ENCODE measurements at regions not wholly inside any gene's neighbourhood (a gene's known extent, or its start where the extent isn't known, plus 50 kb on each side); places are given as distances from the start of the nearest gene placed in this dataset.

DNA sequence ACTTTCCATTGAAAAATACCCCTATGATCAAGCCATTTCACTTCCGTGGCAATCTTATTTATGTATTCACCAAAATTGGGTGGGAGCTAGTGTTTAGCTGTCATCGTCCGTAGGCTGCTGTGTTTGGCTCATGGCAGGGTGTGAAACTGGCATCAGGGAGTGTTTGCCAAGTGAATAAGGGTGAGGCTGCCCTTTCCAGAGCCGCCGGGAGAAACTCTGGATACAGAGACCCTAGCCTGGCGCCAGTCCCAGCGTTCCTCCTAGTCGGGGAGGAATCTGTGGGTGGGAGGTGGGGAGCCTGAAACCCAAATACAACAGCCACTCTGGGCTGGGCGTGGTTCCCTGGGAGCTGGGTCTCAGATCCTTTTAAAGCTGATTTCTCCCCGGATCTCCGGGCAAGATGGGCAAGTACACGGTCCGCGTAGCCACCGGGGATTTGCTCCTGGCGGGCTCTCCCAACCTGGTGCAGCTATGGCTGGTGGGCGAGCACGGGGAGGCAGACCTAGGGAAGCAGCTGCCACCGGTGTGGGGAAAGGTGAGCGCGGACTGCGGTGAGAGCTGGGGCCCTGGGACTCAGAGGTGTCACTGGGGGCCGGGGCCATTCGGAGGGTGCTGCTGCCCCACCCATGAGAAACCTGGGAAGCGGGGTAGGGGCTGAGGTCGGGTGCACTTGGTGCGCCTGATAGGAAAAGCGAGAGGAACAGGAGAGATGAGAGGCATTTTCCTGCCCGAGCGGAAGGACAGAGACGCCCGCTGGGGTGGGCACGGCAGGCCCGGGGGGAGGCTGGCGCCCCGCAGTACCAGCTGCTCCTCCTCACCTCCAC is 62.1 kb upstream of the TEKT1 start:
- DNase-seq: no peak
- in situ Hi-C loops (cut with HindIII; ENCODE audit: low pct_ligation_motif_present, low pct_unique_long_range_greater_than_20kb, low sequenced_read_pairs): no loop called here

DNA sequence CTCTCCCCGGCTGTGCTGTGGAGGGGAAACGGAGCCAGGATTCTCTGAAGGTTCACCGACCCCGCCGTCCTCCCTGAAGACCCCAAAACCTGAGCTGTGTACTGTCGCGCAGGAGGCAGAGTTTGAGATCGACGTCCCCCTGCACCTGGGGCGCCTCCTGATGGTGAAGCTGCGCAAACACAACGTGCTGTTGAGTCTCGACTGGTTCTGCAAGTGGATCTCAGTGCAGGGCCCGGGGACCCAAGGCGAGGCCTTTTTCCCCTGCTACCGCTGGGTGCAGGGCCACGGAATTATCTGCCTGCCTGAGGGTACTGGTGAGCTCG is 62.6 kb upstream of the TEKT1 start:
- in situ Hi-C loops (cut with HindIII; ENCODE audit: low pct_ligation_motif_present, low pct_unique_long_range_greater_than_20kb, low sequenced_read_pairs): no loop called here
- no peak for DNase-seq

- in situ Hi-C loops (cut with HindIII; ENCODE audit: low pct_ligation_motif_present, low pct_unique_long_range_greater_than_20kb, low sequenced_read_pairs): no loop called here
- no peak for DNase-seq
Measured at GRCh38 chr17:6901086-6901485, 69.6 kb upstream of the TEKT1 start.

GRCh38 chr17:6903326-6903900 is 71.9 kb upstream of the TEKT1 start:
- in situ Hi-C loops (cut with HindIII; ENCODE audit: low pct_ligation_motif_present, low pct_unique_long_range_greater_than_20kb, low sequenced_read_pairs): no loop called here
- no peak for DNase-seq

DNA sequence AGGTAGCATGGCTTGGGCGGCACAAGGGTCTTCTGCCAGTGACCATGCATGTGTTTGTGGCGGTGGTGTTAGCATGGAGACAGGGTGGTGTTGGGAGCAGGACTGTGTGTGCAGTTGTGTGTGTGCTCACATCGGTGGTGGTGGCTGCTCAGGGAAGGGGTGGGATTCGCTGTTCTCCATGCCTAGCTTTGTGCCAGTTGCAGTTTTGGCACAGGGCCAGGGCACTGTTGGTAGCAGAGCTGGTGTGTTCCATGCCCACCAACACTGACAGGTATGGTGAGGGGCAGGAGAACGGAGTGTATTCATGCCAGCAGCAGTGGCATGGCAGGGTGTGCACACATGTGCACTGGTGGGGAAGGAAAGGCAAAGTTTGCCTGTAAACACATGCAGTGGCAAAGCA is 77.3 kb upstream of the TEKT1 start:
- DNase-seq: no peak
- in situ Hi-C loops (cut with HindIII; ENCODE audit: low pct_ligation_motif_present, low pct_unique_long_range_greater_than_20kb, low sequenced_read_pairs): no loop called here

DNA sequence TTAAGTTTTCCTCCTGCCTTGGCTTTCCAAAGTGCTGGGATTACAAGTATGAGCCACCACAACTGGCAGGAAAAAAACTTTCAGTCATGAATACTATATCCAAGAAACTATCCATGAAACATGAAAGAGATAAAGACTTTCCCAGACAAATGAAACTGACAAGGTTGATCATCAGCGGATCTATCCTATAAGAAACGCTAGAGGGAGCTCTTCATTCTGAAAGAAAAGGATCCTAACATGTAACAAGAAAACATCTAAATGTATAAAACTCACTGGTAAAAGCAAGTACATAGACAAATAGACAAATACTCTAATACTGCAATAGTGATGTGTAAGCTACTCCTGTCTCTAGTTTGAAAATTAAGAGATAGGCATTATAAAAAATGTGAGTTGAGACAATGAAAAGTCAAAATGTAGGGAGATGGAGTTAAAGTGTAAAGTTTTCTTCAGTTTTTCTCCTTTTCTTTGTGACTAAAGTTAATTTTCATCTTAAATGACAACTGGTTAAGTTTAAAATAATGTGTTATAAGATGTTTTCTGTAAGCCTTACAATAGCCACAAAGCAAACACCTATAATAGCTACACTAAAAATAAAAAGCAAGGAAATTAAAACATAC is 79.6 kb upstream of the TEKT1 start:
- DNase-seq: peak; percentile 61

DNA sequence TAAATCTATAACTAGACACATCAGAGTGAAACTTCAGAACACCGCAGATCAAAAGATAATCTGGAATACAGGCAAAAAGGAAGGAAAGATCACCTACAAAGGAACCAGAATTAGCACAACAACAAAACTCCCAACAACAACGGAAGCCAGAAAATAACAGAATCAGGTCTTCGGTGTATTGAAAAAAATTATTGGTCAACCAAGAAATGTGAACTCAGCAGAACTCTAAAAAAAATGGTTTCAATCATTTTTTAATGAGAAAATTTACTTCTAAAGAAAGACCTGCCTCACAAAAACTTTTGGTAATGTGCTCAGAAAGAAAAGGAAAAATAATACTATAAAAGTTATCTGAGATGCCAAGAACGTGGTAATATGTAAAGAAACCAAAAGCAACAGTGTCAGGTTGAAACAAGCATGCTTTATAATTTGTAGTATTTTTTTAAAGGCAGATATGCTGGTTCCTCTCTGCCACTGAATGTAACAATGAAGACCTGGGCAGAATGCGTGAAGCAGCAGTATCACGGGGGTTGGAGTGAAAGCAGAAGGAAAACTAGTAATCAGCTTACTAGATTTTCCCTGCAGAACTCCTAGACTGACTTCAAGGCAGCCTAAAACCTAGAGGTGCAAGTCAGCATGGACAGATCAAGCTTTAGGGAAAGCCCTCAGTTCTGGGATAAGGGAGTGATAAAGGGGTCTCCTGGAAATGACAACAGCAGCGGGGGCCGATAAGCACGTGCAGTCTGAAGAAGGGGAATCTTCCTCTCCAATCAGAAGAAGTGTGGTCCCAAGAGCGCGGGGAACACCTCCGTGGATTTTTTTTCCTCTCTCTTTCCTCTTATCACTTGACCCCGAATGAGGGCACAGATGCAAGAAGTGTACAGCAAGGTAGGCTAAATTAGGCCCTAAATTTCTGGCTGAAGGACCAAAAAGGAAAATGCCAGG is 80.9 kb upstream of the TEKT1 start:
- in situ Hi-C loops (cut with HindIII; ENCODE audit: low pct_ligation_motif_present, low pct_unique_long_range_greater_than_20kb, low sequenced_read_pairs): no loop called here
- DNase-seq: no peak

More for the DNA sequence above, 79.6 kb upstream of the TEKT1 start:
- in situ Hi-C loops (cut with HindIII; ENCODE audit: low pct_ligation_motif_present, low pct_unique_long_range_greater_than_20kb, low sequenced_read_pairs): no loop called here

- DNase-seq: peak; percentile 67
- in situ Hi-C loops (cut with HindIII; ENCODE audit: low pct_ligation_motif_present, low pct_unique_long_range_greater_than_20kb, low sequenced_read_pairs): no loop called here
Measured at GRCh38 chr17:6913608-6914443, 82.0 kb upstream of the ALOX12 start.

- DNase-seq: no peak
- in situ Hi-C loops (cut with HindIII; ENCODE audit: low pct_ligation_motif_present, low pct_unique_long_range_greater_than_20kb, low sequenced_read_pairs): no loop called here
Measured at GRCh38 chr17:6914711-6915110, 81.1 kb upstream of the ALOX12 start.

GRCh38 chr17:6915620-6916019 is 80.2 kb upstream of the ALOX12 start:
- in situ Hi-C loops (cut with HindIII; ENCODE audit: low pct_ligation_motif_present, low pct_unique_long_range_greater_than_20kb, low sequenced_read_pairs): no loop called here
- DNase-seq: no peak

GRCh38 chr17:6919158-6919557 is 76.7 kb upstream of the ALOX12 start:
- in situ Hi-C loops (cut with HindIII; ENCODE audit: low pct_ligation_motif_present, low pct_unique_long_range_greater_than_20kb, low sequenced_read_pairs): no loop called here
- DNase-seq: no peak

- no peak for DNase-seq
- in situ Hi-C loops (cut with HindIII; ENCODE audit: low pct_ligation_motif_present, low pct_unique_long_range_greater_than_20kb, low sequenced_read_pairs): no loop called here
Measured at GRCh38 chr17:6923385-6923784, 72.5 kb upstream of the ALOX12 start.

- no peak for DNase-seq
- in situ Hi-C loops (cut with HindIII; ENCODE audit: low pct_ligation_motif_present, low pct_unique_long_range_greater_than_20kb, low sequenced_read_pairs): no loop called here
Measured at GRCh38 chr17:6924208-6924607, 71.6 kb upstream of the ALOX12 start.

- in situ Hi-C loops (cut with HindIII; ENCODE audit: low pct_ligation_motif_present, low pct_unique_long_range_greater_than_20kb, low sequenced_read_pairs): no loop called here
Measured at GRCh38 chr17:6926667-6927066, 69.2 kb upstream of the ALOX12 start.

DNA sequence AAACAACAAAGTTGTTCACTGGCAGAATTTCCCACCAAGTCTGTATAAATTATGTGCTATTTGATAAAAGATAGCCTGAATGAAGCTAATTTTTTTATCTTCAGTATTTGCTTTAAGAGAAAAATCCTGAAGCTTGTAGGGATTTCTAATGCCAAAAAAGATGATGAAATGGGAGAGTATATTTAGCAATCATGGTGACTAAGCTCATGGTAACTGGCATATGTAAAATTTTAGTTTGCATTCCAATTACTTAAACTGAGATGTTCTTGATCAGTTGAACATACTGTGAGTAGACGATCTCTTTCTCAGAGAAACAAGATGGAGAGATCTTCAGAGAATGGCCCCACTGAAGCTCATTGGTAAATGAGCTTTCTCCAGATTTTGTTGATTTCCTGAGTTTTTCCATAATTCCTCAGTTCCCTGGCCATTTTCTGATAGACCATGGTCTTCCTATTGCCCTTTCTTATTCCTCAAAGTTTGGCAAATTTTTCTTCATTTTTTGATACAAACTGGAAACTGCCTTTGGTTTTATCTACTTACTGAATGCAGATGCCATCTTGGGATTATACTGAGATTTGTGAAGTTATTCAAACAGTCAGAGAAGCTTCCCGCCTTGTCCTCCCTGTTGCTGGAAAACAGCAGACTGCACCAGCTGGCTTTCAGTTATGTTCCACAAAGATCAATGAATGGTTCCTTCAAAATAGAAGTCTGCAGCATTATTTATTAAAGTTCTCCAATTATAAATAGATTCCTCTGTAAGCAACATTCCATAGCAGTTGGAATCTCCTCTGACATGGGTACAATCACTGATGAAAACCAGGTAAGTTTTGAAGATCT is 68.3 kb upstream of the ALOX12 start:
- in situ Hi-C loops (cut with HindIII; ENCODE audit: low pct_ligation_motif_present, low pct_unique_long_range_greater_than_20kb, low sequenced_read_pairs): no loop called here
- no peak for DNase-seq

More at GRCh38 chr17:6926667-6927066, 69.2 kb upstream of the ALOX12 start:
- DNase-seq: no peak

- no peak for DNase-seq
- in situ Hi-C loops (cut with HindIII; ENCODE audit: low pct_ligation_motif_present, low pct_unique_long_range_greater_than_20kb, low sequenced_read_pairs): no loop called here
Measured at GRCh38 chr17:6928193-6928592, 67.7 kb upstream of the ALOX12 start.

- DNase-seq: no peak
- in situ Hi-C loops (cut with HindIII; ENCODE audit: low pct_ligation_motif_present, low pct_unique_long_range_greater_than_20kb, low sequenced_read_pairs): no loop called here
Measured at GRCh38 chr17:6930749-6931148, 65.1 kb upstream of the ALOX12 start.

All from ACHN (cell line).